GM12874 (cell line): ENCODE measurements at regions not wholly inside any gene's neighbourhood (a gene's known extent, or its start where the extent isn't known, plus 50 kb on each side); places are given as distances from the start of the nearest gene placed in this dataset.

Experiments
- TF ChIP-seq, protein P1 (sequence below): IDR thresholded peaks from 2 replicates; pipeline ENCODE4 v1.5.1; 2011; ENCODE audit warnings: low read depth, mild to moderate bottlenecking, control low read depth, low read length, moderate library complexity; ENCODE audit not compliant: insufficient read depth

DNA sequence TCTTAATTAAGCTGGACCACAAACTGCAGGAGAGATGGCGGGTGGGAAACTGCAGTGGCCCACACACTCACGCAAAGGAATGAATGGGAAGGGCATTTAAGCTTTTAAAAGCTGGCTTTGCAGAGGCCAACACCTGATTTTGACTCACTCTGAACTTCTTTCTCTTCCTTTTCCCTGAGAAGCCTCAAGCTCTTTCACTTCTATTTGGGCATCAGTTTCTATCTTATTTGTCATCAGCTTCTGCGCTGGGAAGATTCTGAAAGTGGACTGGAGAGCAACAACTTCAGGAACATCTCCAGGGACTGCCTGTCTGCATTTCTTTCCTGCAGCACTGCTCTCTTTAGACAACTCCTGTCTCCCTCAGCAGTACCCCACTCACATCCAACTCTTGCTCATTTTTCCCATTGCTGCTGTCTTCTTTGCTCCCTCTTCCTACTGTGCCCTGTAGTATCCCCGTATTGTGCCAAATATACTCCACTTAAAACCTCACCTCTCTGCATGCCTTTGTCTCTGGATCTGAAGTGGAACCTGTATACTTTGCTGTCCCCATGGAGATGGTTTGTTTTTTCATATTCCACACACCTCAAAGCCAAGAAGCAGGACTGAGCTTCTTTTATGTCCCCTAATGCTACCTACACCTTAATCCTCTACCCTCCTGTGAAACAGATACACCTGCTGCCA lies 143.3 kb upstream of the JUN start:
- TF ChIP-seq, protein P1, sequence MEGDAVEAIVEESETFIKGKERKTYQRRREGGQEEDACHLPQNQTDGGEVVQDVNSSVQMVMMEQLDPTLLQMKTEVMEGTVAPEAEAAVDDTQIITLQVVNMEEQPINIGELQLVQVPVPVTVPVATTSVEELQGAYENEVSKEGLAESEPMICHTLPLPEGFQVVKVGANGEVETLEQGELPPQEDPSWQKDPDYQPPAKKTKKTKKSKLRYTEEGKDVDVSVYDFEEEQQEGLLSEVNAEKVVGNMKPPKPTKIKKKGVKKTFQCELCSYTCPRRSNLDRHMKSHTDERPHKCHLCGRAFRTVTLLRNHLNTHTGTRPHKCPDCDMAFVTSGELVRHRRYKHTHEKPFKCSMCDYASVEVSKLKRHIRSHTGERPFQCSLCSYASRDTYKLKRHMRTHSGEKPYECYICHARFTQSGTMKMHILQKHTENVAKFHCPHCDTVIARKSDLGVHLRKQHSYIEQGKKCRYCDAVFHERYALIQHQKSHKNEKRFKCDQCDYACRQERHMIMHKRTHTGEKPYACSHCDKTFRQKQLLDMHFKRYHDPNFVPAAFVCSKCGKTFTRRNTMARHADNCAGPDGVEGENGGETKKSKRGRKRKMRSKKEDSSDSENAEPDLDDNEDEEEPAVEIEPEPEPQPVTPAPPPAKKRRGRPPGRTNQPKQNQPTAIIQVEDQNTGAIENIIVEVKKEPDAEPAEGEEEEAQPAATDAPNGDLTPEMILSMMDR = no peak

DNA sequence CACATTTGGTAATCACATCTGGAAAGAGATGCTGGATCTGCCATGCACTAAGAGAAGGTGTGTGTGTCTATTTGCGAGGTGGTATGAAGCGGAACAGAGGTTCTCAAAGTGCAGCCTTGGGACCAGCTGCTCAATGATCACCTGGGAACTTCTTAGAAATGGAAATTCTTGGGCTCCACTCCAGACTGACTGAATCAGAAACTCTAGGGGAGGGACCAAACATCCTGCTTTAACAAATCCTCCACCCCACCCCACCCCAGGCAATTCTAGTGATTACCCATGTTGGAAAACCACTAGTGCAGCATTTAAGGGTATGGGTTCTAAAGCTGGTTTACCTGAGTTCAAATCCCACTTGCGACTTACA lies 143.9 kb upstream of the JUN start:
- TF ChIP-seq, protein P1 = no peak

DNA sequence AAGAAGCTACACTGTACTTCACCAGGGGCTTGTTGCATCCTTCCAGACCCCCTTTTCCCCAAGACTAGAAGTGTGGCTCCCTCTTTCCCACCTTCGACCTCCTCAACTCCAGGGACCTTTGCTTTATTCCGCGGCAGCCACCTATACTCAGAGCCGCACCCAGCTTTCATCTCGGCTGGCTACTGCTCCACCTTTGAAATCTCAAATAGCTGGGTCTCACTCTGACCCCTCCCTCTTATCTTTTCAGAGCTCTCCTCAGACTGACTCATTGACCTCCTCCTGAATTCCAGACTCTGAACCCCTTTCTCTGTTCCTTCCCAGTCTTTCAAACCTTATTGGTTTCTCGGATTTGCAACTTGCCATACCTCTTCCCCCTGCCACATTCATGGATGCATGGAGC lies 144.7 kb upstream of the JUN start:
- TF ChIP-seq, protein P1 = no peak

DNA sequence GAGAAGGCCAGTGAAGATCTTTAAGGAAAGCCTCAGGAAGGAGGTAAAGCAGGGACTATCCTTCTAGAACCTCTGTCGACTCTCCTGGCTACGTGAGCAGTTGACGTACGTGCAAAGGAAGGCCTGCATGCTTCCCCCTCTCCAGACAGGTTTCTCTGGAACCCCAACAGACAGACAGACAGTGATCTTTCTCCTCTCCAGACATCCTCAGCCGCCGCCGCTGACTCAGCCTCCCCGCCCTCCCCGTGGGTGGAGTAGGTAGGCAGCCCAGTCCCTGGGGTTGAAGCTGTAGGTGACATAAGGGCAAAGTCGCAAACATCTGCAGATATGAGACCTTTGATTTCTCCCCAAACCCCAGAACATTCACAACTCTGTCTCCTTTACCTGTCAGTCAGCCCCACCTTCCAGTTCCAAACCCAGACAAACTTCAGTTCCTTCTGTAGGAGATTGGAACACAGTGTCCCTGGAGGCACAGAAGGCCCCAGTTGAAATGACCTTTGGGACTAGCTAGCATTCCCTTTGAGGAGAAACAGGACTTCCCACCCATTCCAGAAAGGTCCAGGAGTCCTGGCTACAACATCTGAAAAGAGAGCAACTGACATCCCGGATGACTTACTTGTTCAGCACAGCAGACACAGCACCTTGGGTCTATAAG lies 146.0 kb upstream of the JUN start:
- TF ChIP-seq, protein P1 = no peak

GRCh38 chr1:58931024-58931423 lies 147.2 kb upstream of the JUN start:
- TF ChIP-seq, protein P1 = no peak

DNA sequence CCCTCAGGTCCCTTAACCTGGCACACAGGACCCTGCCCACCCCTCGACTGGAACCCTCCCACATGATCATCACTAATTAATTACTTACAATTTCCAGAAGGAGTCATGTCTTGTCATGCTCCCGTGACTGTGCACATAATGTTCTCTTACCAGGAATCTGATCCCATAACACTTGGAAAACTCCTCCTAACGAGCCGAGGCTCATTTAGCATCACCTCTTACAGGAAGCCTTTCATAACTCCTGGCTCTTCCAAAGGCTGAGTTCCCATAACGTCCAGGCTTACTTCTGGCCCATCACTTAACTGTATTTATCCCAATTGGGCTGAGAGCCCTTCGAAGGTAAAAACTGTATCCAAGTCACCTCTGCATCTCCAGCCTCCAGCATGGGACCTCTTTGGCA lies 147.9 kb upstream of the JUN start:
- TF ChIP-seq, protein P1 = no peak

DNA sequence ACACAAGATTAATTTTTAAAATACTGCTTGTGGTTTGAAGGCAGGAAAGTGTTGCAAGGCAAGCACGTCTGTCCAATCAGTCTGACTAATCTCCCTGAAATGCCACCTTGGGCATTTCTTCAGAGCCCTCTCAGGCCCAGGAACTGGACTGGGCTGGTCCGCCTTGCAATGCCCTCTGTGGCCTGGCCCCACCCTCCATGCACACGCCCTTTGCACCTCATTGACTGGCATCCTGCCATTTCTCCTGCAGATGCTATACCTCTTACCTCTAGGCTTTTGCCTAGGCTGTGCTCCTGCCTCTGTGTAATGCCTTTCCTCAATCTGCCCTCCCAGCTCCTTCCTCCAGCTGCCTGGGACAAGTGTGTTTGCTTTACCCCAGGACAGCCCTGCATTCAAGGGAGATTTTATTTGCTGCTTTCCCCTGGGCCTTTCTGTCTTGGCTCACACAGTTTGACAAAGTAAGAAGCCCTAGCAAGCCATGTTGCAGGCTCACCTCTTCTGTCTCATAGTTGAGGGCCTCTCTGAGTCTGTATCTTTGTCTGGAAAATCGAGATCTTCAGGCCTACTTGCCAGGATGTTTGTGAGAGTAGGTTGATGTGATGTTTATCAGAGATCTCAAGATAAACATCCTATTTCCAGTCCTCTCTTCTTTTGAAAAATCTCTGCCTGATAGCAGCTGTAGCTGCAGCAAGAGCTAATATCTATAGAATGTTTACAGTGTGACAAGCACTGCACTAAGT lies 149.2 kb upstream of the JUN start:
- TF ChIP-seq, protein P1 = no peak
